GM23338 (cell line): ENCODE measurements at regions not wholly inside any gene's neighbourhood (a gene's known extent, or its start where the extent isn't known, plus 50 kb on each side); places are given as distances from the start of the nearest gene placed in this dataset.

Source experiments
- ATAC-seq: fragments of 200-7000 bp; cut with Tn5 transposase; 3 replicates; pipeline ENCODE4 v1.9.1; 2020
- DNase-seq: peaks from one replicate; pipeline ENCODE4 v3.0.0-alpha.2; 2015; ENCODE audit warnings: low spot score
- H2AFZ ChIP-seq: fragments of 200-600 bp; sonication (generic); 2 replicates; pipeline ENCODE4 v1.8.0; 2016; ENCODE audit warnings: antibody characterized with exemption, mild to moderate bottlenecking, moderate library complexity
- H3F3A ChIP-seq: fragments of 200-600 bp; sonication (generic); replicated peaks from 2 replicates; pipeline ENCODE4 v1.8.0; 2017; ENCODE audit warnings: antibody characterized with exemption, mixed run types, low read depth
- H3K27ac ChIP-seq: fragments of 200-600 bp; sonication (generic); 2 replicates; pipeline ENCODE4 v1.6.1; 2016; ENCODE audit warnings: low read depth
- H3K27me3 ChIP-seq: fragments of 200-600 bp; sonication (generic); 2 replicates; pipeline ENCODE4 v1.8.0; 2016; ENCODE audit warnings: mild to moderate bottlenecking, mixed run types, moderate library complexity; ENCODE audit not compliant: insufficient read depth
- H3K36me3 ChIP-seq: fragments of 200-600 bp; sonication (generic); 2 replicates; pipeline ENCODE4 v1.8.0; 2016; ENCODE audit warnings: mild to moderate bottlenecking; ENCODE audit not compliant: insufficient read depth
- H3K4me1 ChIP-seq: fragments of 200-600 bp; sonication (generic); 2 replicates; pipeline ENCODE4 v1.8.0; 2016; ENCODE audit warnings: mild to moderate bottlenecking, moderate library complexity; ENCODE audit not compliant: insufficient read depth
- H3K4me2 ChIP-seq: fragments of 200-600 bp; sonication (generic); 2 replicates; pipeline ENCODE4 v1.7.1; 2017; ENCODE audit warnings: mixed run types
- H3K4me3 ChIP-seq: fragments of 200-600 bp; sonication (generic); 2 replicates; pipeline ENCODE4 v1.6.1; 2016; ENCODE audit warnings: mixed run types
- H3K79me2 ChIP-seq: fragments of 200-600 bp; sonication (generic); replicated peaks from 2 replicates; pipeline ENCODE4 v1.8.0; 2017; ENCODE audit warnings: mild to moderate bottlenecking; ENCODE audit not compliant: insufficient read depth
- H3K9me2 ChIP-seq: fragments of 200-600 bp; sonication (generic); 2 replicates; pipeline ENCODE4 v1.8.0; 2017; ENCODE audit not compliant: insufficient read depth
- H4K20me1 ChIP-seq: fragments of 200-600 bp; sonication (generic); replicated peaks from 2 replicates; pipeline ENCODE4 v1.8.0; 2017; ENCODE audit warnings: mild to moderate bottlenecking; ENCODE audit not compliant: insufficient read depth
- H3K27ac Mint-ChIP-seq: 2 replicates; pipeline ENCODE4 v1.8.0; 2020; ENCODE audit warnings: inconsistent platforms, mild to moderate bottlenecking, moderate library complexity, mixed read lengths
- H3K27me3 Mint-ChIP-seq: 3 replicates; pipeline ENCODE4 v1.8.0; 2022; ENCODE audit warnings: low read depth, mild to moderate bottlenecking, moderate library complexity, mixed read lengths, inconsistent platforms; ENCODE audit not compliant: insufficient read depth, poor library complexity
- H3K36me3 Mint-ChIP-seq: 3 replicates; pipeline ENCODE4 v1.8.0; 2021; ENCODE audit warnings: low read depth, mild to moderate bottlenecking, inconsistent platforms, moderate library complexity, mixed read lengths
- H3K4me1 Mint-ChIP-seq: 3 replicates; pipeline ENCODE4 v1.8.0; 2020; ENCODE audit warnings: mild to moderate bottlenecking, inconsistent platforms, mixed read lengths
- H3K4me3 Mint-ChIP-seq: 3 replicates; pipeline ENCODE4 v1.8.0; 2021; ENCODE audit warnings: moderate library complexity, mild to moderate bottlenecking, inconsistent platforms, mixed read lengths
- H3K9me3 Mint-ChIP-seq: 3 replicates; pipeline ENCODE4 v1.8.0; 2020; ENCODE audit warnings: moderate library complexity, mild to moderate bottlenecking, inconsistent platforms, mixed read lengths
- EZH2 ChIP-seq: fragments of 200-600 bp; sonication (generic); IDR thresholded peaks from one replicate; pipeline ENCODE4 v1.8.0; 2017; ENCODE audit warnings: antibody characterized with exemption, mild to moderate bottlenecking, low read depth; ENCODE audit not compliant: unreplicated experiment
- EZH2phosphoT487 ChIP-seq: fragments of 200-600 bp; sonication (generic); IDR thresholded peaks from one replicate; pipeline ENCODE4 v1.8.1; 2018; ENCODE audit warnings: antibody characterized with exemption; ENCODE audit not compliant: unreplicated experiment
- JUNB ChIP-seq: IDR thresholded peaks from one replicate; pipeline ENCODE4 v1.6.1; 2016; ENCODE audit warnings: antibody characterized with exemption; ENCODE audit not compliant: unreplicated experiment
- NANOG ChIP-seq: IDR thresholded peaks from 2 replicates; pipeline ENCODE4 v1.6.1; 2016; ENCODE audit warnings: antibody characterized with exemption, borderline replicate concordance
- POLR2AphosphoS5 ChIP-seq: IDR thresholded peaks from 2 replicates; pipeline ENCODE4 v1.6.1; 2016; ENCODE audit warnings: antibody characterized with exemption, low read depth
- STAT1 ChIP-seq: IDR thresholded peaks from one replicate; pipeline ENCODE4 v1.6.1; 2016; ENCODE audit warnings: antibody characterized with exemption; ENCODE audit not compliant: unreplicated experiment
- ZNF114 ChIP-seq: fragments of 250-450 bp; sonication (Bioruptor Pico); IDR thresholded peaks from 2 replicates; pipeline ENCODE4 v1.5.0; 2020; ENCODE audit warnings: mild to moderate bottlenecking, moderate library complexity
- ZNF331 ChIP-seq: fragments of 250-450 bp; sonication (Bioruptor Pico); IDR thresholded peaks from 2 replicates; pipeline ENCODE4 v1.5.0; 2020; ENCODE audit warnings: low read depth, mild to moderate bottlenecking, moderate library complexity
- TF ChIP-seq, protein P1 (sequence below), 2 experiments: fragments of 200-600 bp in 1 of 2; sonication (generic) in 1 of 2; conservative IDR thresholded peaks; 2 replicates each; pipeline versions ENCODE4 v1.5.1 to v1.6.1; 2016 to 2017; ENCODE audit warnings: antibody characterized with exemption in 2 of 2, low read depth in 2 of 2, mild to moderate bottlenecking in 2 of 2, moderate library complexity in 1 of 2
- TF ChIP-seq, protein P2 (sequence below): IDR thresholded peaks from one replicate; pipeline ENCODE4 v1.6.1; 2018; ENCODE audit warnings: antibody characterized with exemption; ENCODE audit not compliant: unreplicated experiment
- TF ChIP-seq, protein P3 (sequence below): fragments of 250-450 bp; sonication (Bioruptor Pico); IDR thresholded peaks from 2 replicates; pipeline ENCODE4 v1.5.0; 2020; ENCODE audit warnings: mild to moderate bottlenecking, moderate library complexity
- TF ChIP-seq, protein P4 (sequence below): IDR thresholded peaks from 2 replicates; pipeline ENCODE4 v1.6.1; 2016; ENCODE audit warnings: antibody characterized with exemption

DNA sequence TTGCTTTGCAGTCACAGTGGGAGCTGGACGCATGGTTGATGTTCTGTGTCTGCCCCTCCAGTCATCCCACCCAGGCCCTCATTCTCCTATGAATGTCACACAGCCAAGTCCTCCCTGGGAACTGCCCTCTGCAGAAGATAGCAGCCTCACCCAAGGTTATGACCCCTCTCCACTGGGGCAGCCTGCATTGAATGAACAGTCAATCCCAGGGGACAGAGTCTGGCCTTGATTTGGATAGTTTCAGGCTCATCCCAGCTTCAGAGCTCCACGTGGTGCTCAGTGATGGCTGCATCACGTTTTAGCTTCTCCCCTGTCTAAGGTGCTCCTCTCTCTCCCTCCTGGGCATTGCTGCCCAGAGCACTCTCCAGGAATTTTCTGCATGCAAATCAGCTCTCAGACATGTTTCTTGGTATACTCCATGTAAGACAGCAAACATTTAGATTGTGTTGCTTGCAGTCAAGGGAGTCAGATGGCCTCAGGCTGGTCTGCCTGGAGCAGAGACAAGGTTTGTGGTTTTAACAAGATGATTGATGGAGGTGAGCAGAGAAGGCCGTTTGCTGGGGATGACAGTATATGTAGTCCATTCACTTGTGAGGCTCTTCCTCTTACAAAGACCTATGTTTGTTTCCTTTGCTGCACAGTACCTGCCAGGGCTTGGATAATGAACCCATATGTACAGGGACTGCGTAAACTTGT, 56.1 kb upstream of the MSX1 start:
- no peak overlapping the region for H2AFZ ChIP-seq
- no peak overlapping the region for H3K27ac ChIP-seq
- Mint-ChIP-seq H3K27me3 (peaks cover 9% of the 10 kb centered on the region), H3K36me3 (peaks cover 2% of the 10 kb centered on the region; the same call in 1 of the 3 replicates), H3K4me1 (no peaks in the 10 kb centered on the region), H3K4me3 (no peak overlapping the region), H3K27ac (no peak overlapping the region), H3K9me3 (peaks cover 3% of the 10 kb centered on the region)
- no peak overlapping the region for H3K4me2 ChIP-seq
- H3K4me3 ChIP-seq, result no peak overlapping the region
- no peaks in the 10 kb centered on the region for H3K36me3 ChIP-seq
- peaks cover 2% of the 10 kb centered on the region; the same call in 1 of the 2 replicates for H3K9me2 ChIP-seq
- TF ChIP-seq ZNF114 (CRISPR knock-in tag) (no peak), STAT1 (no peak), NANOG (no peak), EZH2phosphoT487 (no peak), JUNB (no peak), ZNF331 (CRISPR knock-in tag) (no peak), EZH2 (no peak), POLR2AphosphoS5 (no peak)
- TF ChIP-seq, protein P1, sequence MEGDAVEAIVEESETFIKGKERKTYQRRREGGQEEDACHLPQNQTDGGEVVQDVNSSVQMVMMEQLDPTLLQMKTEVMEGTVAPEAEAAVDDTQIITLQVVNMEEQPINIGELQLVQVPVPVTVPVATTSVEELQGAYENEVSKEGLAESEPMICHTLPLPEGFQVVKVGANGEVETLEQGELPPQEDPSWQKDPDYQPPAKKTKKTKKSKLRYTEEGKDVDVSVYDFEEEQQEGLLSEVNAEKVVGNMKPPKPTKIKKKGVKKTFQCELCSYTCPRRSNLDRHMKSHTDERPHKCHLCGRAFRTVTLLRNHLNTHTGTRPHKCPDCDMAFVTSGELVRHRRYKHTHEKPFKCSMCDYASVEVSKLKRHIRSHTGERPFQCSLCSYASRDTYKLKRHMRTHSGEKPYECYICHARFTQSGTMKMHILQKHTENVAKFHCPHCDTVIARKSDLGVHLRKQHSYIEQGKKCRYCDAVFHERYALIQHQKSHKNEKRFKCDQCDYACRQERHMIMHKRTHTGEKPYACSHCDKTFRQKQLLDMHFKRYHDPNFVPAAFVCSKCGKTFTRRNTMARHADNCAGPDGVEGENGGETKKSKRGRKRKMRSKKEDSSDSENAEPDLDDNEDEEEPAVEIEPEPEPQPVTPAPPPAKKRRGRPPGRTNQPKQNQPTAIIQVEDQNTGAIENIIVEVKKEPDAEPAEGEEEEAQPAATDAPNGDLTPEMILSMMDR (conservative IDR thresholded peaks at IDR 0.05; ENCODE audit: low read depth in 2 of 2), result no peak
- TF ChIP-seq, protein P2, sequence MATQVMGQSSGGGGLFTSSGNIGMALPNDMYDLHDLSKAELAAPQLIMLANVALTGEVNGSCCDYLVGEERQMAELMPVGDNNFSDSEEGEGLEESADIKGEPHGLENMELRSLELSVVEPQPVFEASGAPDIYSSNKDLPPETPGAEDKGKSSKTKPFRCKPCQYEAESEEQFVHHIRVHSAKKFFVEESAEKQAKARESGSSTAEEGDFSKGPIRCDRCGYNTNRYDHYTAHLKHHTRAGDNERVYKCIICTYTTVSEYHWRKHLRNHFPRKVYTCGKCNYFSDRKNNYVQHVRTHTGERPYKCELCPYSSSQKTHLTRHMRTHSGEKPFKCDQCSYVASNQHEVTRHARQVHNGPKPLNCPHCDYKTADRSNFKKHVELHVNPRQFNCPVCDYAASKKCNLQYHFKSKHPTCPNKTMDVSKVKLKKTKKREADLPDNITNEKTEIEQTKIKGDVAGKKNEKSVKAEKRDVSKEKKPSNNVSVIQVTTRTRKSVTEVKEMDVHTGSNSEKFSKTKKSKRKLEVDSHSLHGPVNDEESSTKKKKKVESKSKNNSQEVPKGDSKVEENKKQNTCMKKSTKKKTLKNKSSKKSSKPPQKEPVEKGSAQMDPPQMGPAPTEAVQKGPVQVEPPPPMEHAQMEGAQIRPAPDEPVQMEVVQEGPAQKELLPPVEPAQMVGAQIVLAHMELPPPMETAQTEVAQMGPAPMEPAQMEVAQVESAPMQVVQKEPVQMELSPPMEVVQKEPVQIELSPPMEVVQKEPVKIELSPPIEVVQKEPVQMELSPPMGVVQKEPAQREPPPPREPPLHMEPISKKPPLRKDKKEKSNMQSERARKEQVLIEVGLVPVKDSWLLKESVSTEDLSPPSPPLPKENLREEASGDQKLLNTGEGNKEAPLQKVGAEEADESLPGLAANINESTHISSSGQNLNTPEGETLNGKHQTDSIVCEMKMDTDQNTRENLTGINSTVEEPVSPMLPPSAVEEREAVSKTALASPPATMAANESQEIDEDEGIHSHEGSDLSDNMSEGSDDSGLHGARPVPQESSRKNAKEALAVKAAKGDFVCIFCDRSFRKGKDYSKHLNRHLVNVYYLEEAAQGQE, result no peak
- TF ChIP-seq, protein P3, sequence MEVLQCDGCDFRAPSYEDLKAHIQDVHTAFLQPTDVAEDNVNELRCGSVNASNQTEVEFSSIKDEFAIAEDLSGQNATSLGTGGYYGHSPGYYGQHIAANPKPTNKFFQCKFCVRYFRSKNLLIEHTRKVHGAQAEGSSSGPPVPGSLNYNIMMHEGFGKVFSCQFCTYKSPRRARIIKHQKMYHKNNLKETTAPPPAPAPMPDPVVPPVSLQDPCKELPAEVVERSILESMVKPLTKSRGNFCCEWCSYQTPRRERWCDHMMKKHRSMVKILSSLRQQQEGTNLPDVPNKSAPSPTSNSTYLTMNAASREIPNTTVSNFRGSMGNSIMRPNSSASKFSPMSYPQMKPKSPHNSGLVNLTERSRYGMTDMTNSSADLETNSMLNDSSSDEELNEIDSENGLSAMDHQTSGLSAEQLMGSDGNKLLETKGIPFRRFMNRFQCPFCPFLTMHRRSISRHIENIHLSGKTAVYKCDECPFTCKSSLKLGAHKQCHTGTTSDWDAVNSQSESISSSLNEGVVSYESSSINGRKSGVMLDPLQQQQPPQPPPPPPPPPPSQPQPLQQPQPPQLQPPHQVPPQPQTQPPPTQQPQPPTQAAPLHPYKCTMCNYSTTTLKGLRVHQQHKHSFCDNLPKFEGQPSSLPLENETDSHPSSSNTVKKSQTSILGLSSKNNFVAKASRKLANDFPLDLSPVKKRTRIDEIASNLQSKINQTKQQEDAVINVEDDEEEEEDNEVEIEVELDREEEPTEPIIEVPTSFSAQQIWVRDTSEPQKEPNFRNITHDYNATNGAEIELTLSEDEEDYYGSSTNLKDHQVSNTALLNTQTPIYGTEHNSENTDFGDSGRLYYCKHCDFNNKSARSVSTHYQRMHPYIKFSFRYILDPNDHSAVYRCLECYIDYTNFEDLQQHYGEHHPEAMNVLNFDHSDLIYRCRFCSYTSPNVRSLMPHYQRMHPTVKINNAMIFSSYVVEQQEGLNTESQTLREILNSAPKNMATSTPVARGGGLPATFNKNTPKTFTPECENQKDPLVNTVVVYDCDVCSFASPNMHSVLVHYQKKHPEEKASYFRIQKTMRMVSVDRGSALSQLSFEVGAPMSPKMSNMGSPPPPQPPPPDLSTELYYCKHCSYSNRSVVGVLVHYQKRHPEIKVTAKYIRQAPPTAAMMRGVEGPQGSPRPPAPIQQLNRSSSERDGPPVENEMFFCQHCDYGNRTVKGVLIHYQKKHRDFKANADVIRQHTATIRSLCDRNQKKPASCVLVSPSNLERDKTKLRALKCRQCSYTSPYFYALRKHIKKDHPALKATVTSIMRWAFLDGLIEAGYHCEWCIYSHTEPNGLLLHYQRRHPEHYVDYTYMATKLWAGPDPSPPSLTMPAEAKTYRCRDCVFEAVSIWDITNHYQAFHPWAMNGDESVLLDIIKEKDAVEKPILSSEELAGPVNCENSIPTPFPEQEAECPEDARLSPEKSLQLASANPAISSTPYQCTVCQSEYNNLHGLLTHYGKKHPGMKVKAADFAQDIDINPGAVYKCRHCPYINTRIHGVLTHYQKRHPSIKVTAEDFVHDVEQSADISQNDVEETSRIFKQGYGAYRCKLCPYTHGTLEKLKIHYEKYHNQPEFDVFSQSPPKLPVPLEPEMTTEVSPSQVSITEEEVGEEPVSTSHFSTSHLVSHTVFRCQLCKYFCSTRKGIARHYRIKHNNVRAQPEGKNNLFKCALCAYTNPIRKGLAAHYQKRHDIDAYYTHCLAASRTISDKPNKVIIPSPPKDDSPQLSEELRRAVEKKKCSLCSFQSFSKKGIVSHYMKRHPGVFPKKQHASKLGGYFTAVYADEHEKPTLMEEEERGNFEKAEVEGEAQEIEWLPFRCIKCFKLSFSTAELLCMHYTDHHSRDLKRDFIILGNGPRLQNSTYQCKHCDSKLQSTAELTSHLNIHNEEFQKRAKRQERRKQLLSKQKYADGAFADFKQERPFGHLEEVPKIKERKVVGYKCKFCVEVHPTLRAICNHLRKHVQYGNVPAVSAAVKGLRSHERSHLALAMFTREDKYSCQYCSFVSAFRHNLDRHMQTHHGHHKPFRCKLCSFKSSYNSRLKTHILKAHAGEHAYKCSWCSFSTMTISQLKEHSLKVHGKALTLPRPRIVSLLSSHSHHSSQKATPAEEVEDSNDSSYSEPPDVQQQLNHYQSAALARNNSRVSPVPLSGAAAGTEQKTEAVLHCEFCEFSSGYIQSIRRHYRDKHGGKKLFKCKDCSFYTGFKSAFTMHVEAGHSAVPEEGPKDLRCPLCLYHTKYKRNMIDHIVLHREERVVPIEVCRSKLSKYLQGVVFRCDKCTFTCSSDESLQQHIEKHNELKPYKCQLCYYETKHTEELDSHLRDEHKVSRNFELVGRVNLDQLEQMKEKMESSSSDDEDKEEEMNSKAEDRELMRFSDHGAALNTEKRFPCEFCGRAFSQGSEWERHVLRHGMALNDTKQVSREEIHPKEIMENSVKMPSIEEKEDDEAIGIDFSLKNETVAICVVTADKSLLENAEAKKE (CRISPR knock-in tag), result no peak
- TF ChIP-seq, protein P4, sequence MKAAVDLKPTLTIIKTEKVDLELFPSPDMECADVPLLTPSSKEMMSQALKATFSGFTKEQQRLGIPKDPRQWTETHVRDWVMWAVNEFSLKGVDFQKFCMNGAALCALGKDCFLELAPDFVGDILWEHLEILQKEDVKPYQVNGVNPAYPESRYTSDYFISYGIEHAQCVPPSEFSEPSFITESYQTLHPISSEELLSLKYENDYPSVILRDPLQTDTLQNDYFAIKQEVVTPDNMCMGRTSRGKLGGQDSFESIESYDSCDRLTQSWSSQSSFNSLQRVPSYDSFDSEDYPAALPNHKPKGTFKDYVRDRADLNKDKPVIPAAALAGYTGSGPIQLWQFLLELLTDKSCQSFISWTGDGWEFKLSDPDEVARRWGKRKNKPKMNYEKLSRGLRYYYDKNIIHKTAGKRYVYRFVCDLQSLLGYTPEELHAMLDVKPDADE, result no peak
- H4K20me1 ChIP-seq, result no peaks in the 10 kb centered on the region
- DNase-seq (no peak), ATAC-seq (no peak)
- H3K4me1 ChIP-seq, result no peaks in the 10 kb centered on the region
- H3K27me3 ChIP-seq, result no peaks in the 10 kb centered on the region
- no peaks in the 10 kb centered on the region for H3F3A ChIP-seq
- no peaks in the 10 kb centered on the region for H3K79me2 ChIP-seq
